ENCODE measurements at regions not wholly inside any gene's neighbourhood (a gene's known extent, or its start where the extent isn't known, plus 50 kb on each side); places are given as distances from the start of the nearest gene placed in this dataset.

DNA sequence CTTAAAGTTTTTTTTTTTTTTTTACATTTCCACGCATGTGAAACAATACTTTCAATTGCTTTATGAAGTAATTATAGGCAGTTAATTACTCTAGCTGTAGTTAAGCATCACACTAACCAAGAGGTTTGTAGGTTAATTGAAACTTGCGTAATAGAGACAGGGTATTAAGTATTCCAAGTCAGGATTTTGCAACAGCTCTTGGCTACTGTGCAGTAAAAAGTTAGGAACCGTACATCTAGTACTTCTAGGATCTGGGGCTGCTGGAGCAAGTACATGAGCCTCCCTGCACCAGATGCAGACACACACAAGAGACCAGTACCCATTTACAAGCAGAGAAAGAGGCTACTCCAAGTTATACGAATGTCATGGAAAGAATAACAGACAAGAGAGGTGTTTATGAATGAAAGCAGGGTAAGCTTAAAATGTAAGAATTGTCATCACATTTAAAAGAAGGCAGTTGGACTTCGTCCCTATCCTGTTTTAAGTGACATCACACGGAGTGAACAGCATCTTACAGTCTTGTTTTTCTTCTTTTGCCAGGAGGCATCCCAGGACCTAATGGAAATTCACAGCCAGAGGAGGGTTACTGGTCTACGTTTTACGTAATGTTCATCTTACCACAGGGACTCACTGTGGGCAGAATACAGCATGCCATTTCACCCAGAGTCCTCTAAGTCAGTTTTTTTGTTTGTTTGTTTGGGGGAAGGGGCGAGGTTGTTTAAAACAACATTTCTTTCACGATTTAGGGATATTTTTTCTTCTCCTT, 379.6 kb upstream of the PSMD7 start:
- Mint-ChIP-seq H3K27me3 (no peaks in the 10 kb centered on the region), H3K27ac (no peak overlapping the region), H3K4me3 (no peak overlapping the region), H3K4me1 (no peaks in the 10 kb centered on the region), H3K9me3 (peaks cover 0 to 8% of the 10 kb centered on the region in 2 donors)
- ATAC-seq (no peak), DNase-seq (no peak)

DNA sequence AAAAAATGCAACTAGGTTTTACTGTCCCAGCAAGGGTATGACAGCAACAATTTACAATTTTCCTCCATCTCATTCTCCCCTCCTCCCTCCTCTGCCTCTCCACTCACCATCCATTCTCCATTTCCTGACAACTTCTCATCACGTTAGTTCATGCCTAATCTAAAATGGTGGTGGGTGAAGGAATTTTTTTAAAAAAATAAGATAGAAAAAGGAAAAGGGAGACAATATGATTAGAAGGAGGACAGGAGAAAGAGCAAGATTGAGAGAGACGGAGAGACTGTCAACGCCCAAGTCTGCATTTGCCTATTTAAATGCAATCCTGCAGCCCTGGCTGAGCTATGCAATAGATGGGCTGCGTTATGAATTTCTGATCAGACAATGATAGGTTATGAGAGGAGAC, 380.7 kb upstream of the PSMD7 start:
- no peak for DNase-seq
- H3K9me3 Mint-ChIP-seq, result peaks cover 0 to 6% of the 10 kb centered on the region in 2 donors
- H3K27me3 Mint-ChIP-seq, result no peaks in the 10 kb centered on the region
- H3K27ac Mint-ChIP-seq, result no peak overlapping the region
- H3K4me3 Mint-ChIP-seq, result no peak overlapping the region
- no peaks in the 10 kb centered on the region for H3K4me1 Mint-ChIP-seq
- ATAC-seq, result no peak

- DNase-seq (no peak), ATAC-seq (no peak)
- Mint-ChIP-seq H3K4me1 (no peaks in the 10 kb centered on the region), H3K27me3 (no peaks in the 10 kb centered on the region), H3K27ac (no peak overlapping the region), H3K4me3 (no peak overlapping the region), H3K9me3 (no peaks in the 10 kb centered on the region)
Observed at GRCh38 chr16:73915140-73915539, 381.5 kb upstream of the PSMD7 start.

DNA sequence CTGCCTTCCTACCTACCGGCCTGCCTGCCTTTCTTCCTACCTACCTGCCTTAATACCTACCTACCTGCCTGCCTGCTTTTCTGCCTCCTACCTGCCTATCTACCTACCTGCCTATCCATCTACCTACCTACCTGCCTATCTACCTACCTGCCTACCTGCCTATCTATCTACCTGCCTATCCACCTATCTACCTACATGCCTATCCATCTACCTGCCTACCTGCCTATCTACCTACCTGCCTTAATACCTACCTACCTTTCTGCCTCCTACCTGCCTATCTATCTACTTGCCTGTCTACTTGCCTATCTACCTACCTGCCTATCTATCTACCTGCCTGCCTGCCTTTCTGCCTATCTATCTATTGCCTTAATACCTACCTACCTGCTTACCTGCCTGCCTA, 383.8 kb upstream of the PSMD7 start:
- no peak for DNase-seq
- Mint-ChIP-seq H3K4me3 (no peak overlapping the region), H3K27me3 (no peaks in the 10 kb centered on the region), H3K4me1 (no peaks in the 10 kb centered on the region), H3K27ac (no peak overlapping the region), H3K9me3 (no peaks in the 10 kb centered on the region)
- ATAC-seq, result no peak

DNA sequence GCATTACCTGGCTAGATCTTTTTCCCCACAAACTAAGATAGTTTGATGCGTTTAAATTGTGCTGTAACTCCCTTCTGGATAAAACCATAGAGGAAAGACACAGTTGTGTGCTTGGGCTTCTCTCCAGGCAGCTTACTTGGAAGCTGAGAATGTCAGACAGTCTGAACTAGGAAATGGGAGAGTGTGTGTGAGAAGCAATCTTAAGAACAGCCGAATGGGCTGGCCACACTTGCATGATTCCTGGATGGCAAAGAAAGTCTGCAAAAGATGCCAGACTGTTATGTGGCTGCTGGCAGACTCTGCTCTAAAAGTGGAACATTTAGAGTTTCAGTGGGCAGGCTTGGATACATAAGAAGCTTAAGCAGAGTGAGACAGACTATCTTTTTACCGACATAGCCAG, 384.3 kb upstream of the PSMD7 start:
- DNase-seq (no peak), ATAC-seq (no peak)
- H3K4me3 Mint-ChIP-seq, result no peak overlapping the region
- H3K27me3 Mint-ChIP-seq, result no peaks in the 10 kb centered on the region
- no peaks in the 10 kb centered on the region for H3K9me3 Mint-ChIP-seq
- H3K4me1 Mint-ChIP-seq, result no peaks in the 10 kb centered on the region
- H3K27ac Mint-ChIP-seq, result no peak overlapping the region

DNA sequence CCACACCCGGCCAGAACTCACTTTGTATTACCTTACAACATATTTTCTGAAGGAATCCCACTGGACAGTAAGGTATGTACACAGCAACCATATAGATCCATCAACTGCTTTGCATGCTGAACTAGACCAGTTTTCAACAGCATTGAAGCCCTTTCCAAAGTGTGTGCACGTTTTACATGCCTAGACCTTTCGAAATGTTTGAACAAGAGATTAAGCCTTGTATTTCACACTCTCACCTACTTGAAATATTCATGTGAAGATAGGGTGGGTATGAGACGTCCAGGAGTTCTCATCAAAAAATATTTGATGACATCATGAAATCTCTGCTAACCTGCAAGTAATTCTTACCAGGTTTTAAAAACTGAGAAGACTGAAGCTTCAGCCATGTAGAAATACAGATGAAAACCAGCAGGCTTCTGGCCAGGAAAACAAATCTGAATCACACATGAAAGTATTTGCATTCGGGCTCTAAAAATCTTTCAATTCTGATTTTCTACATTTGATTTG, 387.0 kb upstream of the PSMD7 start:
- DNase-seq, result no peak
- no peaks in the 10 kb centered on the region for H3K4me1 Mint-ChIP-seq
- H3K27ac Mint-ChIP-seq, result no peak overlapping the region
- H3K4me3 Mint-ChIP-seq, result no peak overlapping the region
- no peak for ATAC-seq
- H3K9me3 Mint-ChIP-seq, result no peaks in the 10 kb centered on the region
- H3K27me3 Mint-ChIP-seq, result no peaks in the 10 kb centered on the region

DNA sequence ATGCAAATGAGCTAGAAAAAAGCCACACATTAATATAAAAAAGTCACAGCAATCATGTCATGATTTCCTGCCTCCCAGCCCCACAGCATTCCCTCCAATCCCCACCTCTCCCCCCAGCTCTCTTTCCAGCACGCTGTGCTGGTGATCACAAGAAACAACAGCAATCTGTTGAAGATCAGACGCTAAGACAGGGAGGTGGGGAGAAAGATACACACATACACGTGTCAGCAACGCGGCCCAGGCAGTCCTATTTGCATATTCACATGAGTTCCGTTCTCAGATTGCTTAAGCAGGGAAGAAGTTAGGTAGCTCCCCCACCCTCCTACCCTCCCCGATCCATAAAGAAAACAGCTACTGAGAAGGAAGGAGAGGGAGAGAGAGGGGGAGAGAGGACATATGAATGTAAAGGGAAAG, 405.5 kb upstream of the PSMD7 start:
- H3K27ac Mint-ChIP-seq, result peak overlapping the region in 1 of 2 donors; percentile 62
- ATAC-seq (peak; percentile 56), DNase-seq (no peak)
- H3K27me3 Mint-ChIP-seq, result peaks cover 56% of the 10 kb centered on the region
- peaks cover 24% of the 10 kb centered on the region for H3K4me1 Mint-ChIP-seq
- H3K4me3 Mint-ChIP-seq, result peak overlapping the region; percentile 57 to 65
- no peaks in the 10 kb centered on the region for H3K9me3 Mint-ChIP-seq

GRCh38 chr16:73890186-73891128, 406.2 kb upstream of the PSMD7 start:
- H3K27me3 Mint-ChIP-seq, result peaks cover 56% of the 10 kb centered on the region
- H3K27ac Mint-ChIP-seq, result peak overlapping the region in 1 of 2 donors; percentile 62
- peak overlapping the region; percentile 57 to 65 for H3K4me3 Mint-ChIP-seq
- peaks cover 24% of the 10 kb centered on the region for H3K4me1 Mint-ChIP-seq
- no peaks in the 10 kb centered on the region for H3K9me3 Mint-ChIP-seq
- ATAC-seq (peak; percentile 72), DNase-seq (no peak)

GRCh38 chr16:73888840-73889490, 407.6 kb upstream of the PSMD7 start:
- ATAC-seq, result no peak

DNA sequence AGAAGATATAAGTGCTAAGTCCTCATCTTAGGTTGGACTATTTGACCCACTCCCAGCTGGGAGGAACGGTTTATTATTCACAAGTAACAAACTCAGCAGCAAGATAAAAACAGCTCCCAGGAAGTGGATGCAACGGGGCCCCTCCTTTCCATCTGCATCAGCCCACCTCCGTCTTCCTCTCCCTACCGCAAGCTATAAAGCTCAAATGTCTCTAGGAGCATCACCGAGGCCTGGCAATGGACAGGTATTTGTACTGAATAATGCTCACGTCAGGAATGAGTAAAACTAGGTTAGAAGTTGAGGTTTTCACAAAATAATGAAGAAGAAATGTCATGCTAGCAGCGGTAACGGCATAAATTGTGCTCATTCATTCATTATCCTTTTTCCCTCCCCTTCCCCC, 408.7 kb upstream of the PSMD7 start:
- Mint-ChIP-seq H3K9me3 (no peaks in the 10 kb centered on the region), H3K27ac (no peak overlapping the region), H3K27me3 (peaks cover 56% of the 10 kb centered on the region), H3K4me1 (peaks cover 24% of the 10 kb centered on the region), H3K4me3 (no peak overlapping the region)
- ATAC-seq (peak; percentile 37), DNase-seq (no peak)

More at GRCh38 chr16:73888840-73889490, 407.6 kb upstream of the PSMD7 start:
- Mint-ChIP-seq H3K27ac (no peak overlapping the region), H3K4me1 (peaks cover 24% of the 10 kb centered on the region), H3K9me3 (no peaks in the 10 kb centered on the region), H3K27me3 (peaks cover 56% of the 10 kb centered on the region), H3K4me3 (no peak overlapping the region)
- DNase-seq, result no peak

DNA sequence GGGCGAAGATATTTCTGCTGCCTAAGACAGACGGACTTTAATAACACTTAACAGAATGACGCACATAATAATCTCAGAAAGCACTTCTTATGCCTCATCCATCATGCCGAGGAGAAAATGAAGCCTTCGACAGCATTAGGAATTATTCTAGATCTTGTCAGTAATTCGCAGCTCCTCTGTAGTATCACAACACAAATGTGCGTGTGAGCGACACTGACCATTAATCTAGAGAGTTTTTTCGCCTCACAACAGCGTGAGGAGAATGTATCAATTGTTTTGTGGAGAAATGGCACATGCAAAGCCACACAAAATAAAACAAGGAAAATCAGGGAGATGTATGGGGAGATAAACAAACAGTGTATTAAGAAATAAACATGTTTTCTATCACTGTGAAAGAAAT, 410.2 kb upstream of the PSMD7 start:
- peaks cover 51% of the 10 kb centered on the region for H3K27me3 Mint-ChIP-seq
- H3K4me1 Mint-ChIP-seq, result peaks cover 22% of the 10 kb centered on the region
- no peak overlapping the region for H3K4me3 Mint-ChIP-seq
- ATAC-seq (no peak), DNase-seq (no peak)
- no peak overlapping the region for H3K27ac Mint-ChIP-seq
- H3K9me3 Mint-ChIP-seq, result no peaks in the 10 kb centered on the region

GRCh38 chr16:73885319-73885718, 411.3 kb upstream of the PSMD7 start:
- no peaks in the 10 kb centered on the region for H3K9me3 Mint-ChIP-seq
- ATAC-seq (no peak), DNase-seq (no peak)
- H3K4me3 Mint-ChIP-seq, result no peak overlapping the region
- no peak overlapping the region for H3K27ac Mint-ChIP-seq
- H3K27me3 Mint-ChIP-seq, result peaks cover 40% of the 10 kb centered on the region
- peaks cover 11% of the 10 kb centered on the region for H3K4me1 Mint-ChIP-seq

GRCh38 chr16:73883841-73884240, 412.8 kb upstream of the PSMD7 start:
- Mint-ChIP-seq H3K9me3 (no peaks in the 10 kb centered on the region), H3K27ac (peak overlapping the region in 1 of 2 donors; percentile 78), H3K4me1 (peaks cover 11% of the 10 kb centered on the region), H3K4me3 (no peak overlapping the region), H3K27me3 (peaks cover 32% of the 10 kb centered on the region)
- ATAC-seq (no peak), DNase-seq (no peak)

- Mint-ChIP-seq H3K4me1 (peaks cover 10% of the 10 kb centered on the region), H3K27me3 (peaks cover 25% of the 10 kb centered on the region), H3K4me3 (no peak overlapping the region), H3K9me3 (no peaks in the 10 kb centered on the region), H3K27ac (no peak overlapping the region)
- ATAC-seq, result no peak
- no peak for DNase-seq
Observed at GRCh38 chr16:73883126-73883525, 413.5 kb upstream of the PSMD7 start.

DNA sequence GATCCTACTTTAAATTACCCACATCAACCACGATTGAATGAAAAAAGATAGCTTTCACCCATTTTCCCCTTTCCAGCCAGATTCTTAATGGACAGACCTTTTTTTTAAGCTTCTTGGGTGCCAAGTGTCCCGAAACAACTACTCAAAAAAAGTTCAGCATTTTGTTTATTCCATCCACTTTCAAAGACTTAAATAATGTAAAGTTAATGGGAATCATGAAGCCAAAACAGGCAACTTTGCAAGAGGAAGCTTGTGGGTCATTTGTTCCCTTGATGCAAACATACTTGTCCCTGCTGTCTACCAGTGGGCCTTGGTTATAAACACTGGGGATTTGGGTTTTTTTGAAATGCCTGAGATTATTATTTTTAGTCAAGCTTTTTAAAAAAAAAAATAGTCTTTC, 414.0 kb upstream of the PSMD7 start:
- DNase-seq (no peak), ATAC-seq (no peak)
- H3K27me3 Mint-ChIP-seq, result peaks cover 20% of the 10 kb centered on the region
- no peak overlapping the region for H3K4me3 Mint-ChIP-seq
- H3K27ac Mint-ChIP-seq, result no peak overlapping the region
- H3K9me3 Mint-ChIP-seq, result no peaks in the 10 kb centered on the region
- peaks cover 5% of the 10 kb centered on the region for H3K4me1 Mint-ChIP-seq

All from stimulated activated naive CD8-positive, alpha-beta T cell treated with anti-CD3 and anti-CD28 coated beads, Interleukin-15, amount 100 ng/mL, for 72 hours (primary cell).